ENCODE measurements at regions not wholly inside any gene's neighbourhood (a gene's known extent, or its start where the extent isn't known, plus 50 kb on each side); places are given as distances from the start of the nearest gene placed in this dataset.

GRCh38 chr16:52247737-52248136, 299.2 kb downstream of the TOX3 start:
- TF ChIP-seq AFF4 (CRISPR knock-in tag; IDR thresholded peaks at IDR 0.05), result no peak
- no peak for TF ChIP-seq FOSL2 (CRISPR knock-in tag; IDR thresholded peaks at IDR 0.05)
- TF ChIP-seq CTCF (CRISPR knock-in tag; IDR thresholded peaks at IDR 0.05), result no peak
- TF ChIP-seq POLR2A (IDR thresholded peaks at IDR 0.05; ENCODE audit: insufficient read depth in 1 of 2, low read depth in 2 of 2, low read length in 2 of 2), result no peak
- no peak for TF ChIP-seq ARNT2 (CRISPR knock-in tag; IDR thresholded peaks at IDR 0.05; ENCODE audit: low read depth)
- no peak for TF ChIP-seq ZFX (CRISPR knock-in tag; IDR thresholded peaks at IDR 0.05; ENCODE audit: low read depth)
- TF ChIP-seq BHLHE40 (IDR thresholded peaks at IDR 0.05; ENCODE audit: low read length), result no peak
- no peak for TF ChIP-seq YY1 (IDR thresholded peaks at IDR 0.05; ENCODE audit: insufficient read depth, insufficient replicate concordance, low read depth, low read length)
- no peak for TF ChIP-seq ZSCAN29 (CRISPR knock-in tag; conservative IDR thresholded peaks at IDR 0.05)
- TF ChIP-seq GTF2F1 (IDR thresholded peaks at IDR 0.05; ENCODE audit: low read length), result no peak
- no peak for TF ChIP-seq RAD21 (CRISPR knock-in tag; IDR thresholded peaks at IDR 0.05)
